HG03159 (cell line): ENCODE measurements at regions not wholly inside any gene's neighbourhood (a gene's known extent, or its start where the extent isn't known, plus 50 kb on each side); places are given as distances from the start of the nearest gene placed in this dataset.
A peak's percentile ranks its signal among the peaks of the same experiment; 100 is the strongest.

Source experiments
- ATAC-seq: cut with Tn5 transposase; IDR thresholded peaks from one replicate; pipeline ENCODE4 v1.9.1; 2021; ENCODE audit warnings: mild to moderate bottlenecking, moderate library complexity; ENCODE audit not compliant: unreplicated experiment

DNA sequence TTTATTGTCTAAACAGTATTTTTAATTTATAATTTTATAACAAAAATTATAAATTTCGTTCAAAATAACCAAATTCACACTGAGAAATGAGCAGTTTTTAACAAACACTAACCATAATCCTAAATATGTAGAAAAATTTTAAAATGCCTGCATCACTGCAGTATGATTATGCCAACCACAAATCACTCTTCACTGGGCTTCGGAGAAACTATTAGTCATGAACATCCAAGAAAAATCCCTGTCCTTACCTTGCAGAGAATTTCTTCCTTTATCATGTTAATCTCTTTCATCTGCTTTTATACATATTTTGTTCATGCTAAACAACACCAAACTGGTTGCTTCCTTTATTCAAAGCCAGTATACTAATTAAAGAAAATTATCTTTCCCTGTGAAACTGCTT lies 511.0 kb upstream of the ALCAM start:
- no peak for ATAC-seq

DNA sequence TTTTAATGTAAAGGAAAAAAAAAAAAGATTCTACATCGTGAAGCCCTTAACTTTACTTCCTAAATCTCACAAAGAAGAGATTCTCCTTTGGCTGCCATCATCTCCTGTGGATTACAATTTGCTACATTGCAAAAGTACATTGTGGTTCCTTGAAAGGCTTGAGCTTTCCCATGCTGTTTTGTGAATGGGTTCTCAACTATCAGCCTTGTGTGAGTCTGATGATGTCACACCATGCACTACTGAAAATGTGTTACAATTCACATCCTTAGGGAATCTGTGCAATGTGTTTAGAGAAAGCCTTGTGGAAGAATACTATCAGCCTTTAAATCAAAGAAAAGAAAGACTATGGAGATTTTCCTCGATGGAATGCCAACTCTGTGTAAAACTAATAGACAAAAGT lies 510.0 kb upstream of the ALCAM start:
- ATAC-seq = no peak

DNA sequence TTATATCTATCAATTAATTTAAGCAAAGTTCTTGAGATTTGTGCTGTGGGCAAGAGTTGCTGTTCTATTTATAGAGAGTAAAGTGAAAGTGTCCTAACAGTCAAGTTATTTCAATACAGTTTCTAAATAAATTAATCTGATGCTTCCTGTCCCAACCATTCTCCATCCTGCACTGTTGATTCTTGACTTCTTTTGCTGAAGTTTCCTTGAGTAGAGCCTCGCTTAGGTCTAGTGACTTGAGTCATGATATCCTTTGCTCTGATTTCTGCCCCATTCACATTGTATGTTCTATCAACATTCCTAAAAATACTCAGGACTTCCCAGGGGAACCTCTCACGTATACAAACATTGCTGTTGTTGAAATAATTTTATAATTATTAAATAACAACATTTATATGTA lies 498.4 kb upstream of the ALCAM start:
- no peak for ATAC-seq

GRCh38 chr3:104870276-104870675 lies 496.4 kb upstream of the ALCAM start:
- ATAC-seq = no peak

- ATAC-seq = no peak
Observed at GRCh38 chr3:104873331-104873730, 493.4 kb upstream of the ALCAM start.

GRCh38 chr3:104878395-104878794 lies 488.3 kb upstream of the ALCAM start:
- ATAC-seq = no peak

DNA sequence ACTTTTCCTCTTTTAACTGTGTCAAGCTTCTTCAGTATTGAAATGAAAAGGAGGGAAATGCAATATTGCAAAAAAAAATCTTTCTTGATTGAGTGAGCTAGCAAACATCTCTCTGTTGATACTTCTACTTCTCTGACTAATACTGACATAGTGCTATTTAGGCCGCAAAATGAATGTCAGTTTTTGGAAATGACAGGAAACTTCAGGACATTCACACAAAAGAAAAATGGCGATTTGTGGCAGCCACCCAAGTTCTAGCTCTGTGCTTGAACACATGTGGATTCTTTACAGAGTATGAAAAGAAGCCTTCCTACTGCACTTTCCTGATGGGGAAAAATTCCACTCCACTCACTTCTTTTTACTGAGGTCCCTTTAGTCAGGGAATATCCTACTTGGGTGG lies 486.8 kb upstream of the ALCAM start:
- ATAC-seq = no peak

- peak; percentile 59 for ATAC-seq
Observed at GRCh38 chr3:104885214-104885814, 481.4 kb upstream of the ALCAM start.

DNA sequence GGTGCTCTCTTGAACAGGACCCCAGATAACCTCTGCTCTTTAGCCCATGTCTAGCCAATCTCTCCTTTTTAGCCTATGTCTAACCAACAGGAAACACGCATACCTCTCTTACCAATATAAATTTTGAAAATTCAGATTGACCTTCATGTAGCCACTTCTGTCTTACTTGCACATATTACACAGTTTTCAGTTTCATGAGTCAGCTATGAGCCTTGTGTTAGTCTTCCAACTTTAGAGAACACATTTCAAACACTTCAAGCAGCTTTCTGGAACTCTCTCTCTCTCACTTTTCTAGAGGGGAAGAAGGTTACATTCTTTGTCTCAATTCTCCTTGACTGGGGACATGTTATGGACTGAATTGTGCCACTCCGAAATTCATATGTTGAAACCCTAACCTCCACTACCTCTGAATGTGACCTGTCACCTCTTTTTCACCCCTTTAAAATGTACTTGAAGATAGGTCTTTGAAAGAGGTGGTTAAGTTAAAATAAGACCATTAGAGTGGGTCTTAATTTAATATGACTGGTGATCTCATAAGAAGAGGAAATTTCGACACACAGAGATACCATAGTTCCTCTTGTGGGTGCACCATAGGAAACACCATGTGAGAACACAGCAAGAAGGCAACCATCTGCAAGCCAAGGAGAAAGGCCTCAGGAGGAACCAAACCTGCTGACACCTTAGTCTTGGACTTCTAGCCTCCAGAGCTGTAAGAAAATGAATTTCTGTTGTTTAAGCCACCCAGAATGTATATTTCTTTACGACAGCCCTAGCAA lies 480.3 kb upstream of the ALCAM start:
- no peak for ATAC-seq

DNA sequence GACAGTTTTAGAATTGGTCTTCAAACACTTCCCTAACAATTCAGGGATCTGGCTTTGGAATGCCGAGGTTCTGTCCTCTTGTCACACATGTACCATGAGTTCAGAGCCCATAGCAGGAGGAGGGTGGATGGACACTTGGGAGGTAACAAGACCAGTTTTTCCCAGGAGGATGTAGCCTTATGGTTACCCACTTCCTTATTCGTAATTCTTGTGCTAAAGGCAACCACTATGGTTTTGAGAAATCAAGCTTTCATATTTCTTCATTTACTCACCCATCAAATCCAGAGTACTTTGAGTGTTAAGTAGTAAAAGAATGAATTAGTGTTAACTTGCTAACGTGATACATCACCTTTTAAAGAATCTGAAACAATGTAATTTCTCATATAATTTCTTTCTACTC lies 479.6 kb upstream of the ALCAM start:
- no peak for ATAC-seq

GRCh38 chr3:104887619-104888018 lies 479.1 kb upstream of the ALCAM start:
- ATAC-seq = no peak

- no peak for ATAC-seq
Observed at GRCh38 chr3:104892044-104892443, 474.7 kb upstream of the ALCAM start.

DNA sequence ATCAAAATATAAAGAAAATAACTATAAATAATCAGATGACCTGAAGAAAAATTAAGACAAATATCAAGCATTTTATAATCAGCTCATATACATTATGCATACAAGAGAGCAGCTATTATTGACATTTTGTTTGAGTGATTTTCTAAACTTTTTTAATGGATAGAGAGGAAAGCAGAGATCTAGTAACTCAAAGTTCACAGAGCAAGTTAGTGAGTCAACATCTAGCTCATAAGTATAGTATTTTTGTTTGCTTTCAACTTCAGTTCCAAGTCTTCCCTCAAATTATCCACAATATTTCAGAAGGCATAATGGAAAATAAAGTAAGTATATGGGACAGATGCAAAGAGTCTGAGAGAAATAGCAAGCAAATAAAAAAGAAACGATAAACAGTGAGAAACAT lies 470.1 kb upstream of the ALCAM start:
- ATAC-seq = no peak

DNA sequence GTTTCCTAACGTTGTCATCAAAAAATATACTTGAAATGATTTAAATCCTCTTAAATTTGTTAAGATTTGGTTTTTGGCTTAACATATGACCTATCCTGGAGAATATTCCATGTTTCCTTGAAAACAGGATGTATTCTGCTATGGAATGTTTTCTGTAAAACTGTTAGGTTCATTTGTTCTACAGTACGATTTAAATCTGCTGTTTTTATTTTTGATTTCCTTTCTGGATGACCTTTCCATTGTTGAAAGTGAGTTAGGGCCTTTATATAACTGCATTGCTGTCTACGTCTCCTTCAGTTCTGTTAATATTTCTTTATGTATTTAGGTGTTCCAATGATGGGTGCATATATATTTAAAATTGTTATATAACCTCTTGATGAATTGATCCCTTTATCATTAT lies 465.3 kb upstream of the ALCAM start:
- ATAC-seq = no peak

DNA sequence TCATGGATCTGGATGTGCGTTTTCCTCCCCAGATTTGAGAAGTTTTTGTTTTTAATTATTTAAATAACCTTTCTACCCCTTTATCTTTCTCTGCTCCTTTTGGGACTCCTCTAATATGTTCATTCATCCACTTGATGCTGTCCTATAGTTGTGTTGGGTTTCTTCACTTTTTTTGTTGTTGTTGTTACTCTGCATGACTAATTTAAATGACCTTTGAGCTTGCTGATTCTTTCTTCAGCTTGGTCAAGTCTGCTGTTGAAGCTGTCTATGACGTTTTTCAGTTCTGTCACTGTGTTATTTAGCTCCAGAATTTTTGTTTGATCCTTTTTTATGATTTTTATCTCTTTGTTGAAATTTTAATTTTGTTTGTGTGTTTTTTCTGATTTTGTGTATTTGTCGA lies 463.6 kb upstream of the ALCAM start:
- no peak for ATAC-seq

GRCh38 chr3:104906001-104906639 lies 460.6 kb upstream of the ALCAM start:
- no peak for ATAC-seq

DNA sequence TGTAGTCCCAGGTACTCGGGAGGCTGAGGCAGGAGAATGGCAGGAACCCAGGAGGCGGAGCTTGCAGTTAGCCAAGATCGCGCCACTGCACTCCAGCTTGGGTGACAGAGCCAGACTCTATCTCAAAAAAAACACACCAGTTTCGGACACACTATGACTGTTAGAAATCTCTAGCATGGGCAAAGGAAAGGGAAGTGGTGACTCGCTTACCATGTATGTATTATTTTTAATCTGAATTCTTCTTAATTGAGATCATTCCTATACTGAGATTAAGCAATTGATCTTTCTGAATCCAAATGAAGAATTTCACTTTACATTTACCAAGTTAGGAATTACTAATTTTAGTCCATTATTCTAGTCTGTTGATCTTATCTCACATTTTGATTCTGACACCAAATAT lies 459.2 kb upstream of the ALCAM start:
- ATAC-seq = no peak

GRCh38 chr3:104908761-104909160 lies 457.9 kb upstream of the ALCAM start:
- ATAC-seq = no peak

DNA sequence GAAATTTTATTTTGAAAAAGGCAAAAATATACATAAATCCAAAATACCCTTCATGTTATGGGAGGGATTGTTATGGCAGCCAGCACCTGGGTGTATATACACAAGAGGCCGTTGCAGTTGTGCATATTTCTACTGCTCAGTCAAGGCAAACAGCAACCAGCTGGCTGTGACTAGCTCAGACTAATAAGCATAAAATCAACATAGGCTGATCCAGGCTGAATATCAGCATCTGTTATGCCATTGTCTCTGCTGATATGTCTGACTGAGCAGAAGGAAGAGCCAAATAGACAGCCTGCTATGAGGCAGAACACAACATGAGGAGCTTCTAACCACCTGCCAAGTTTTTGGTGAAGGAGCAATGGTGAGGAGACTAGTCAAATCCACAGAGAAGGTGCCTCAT lies 457.5 kb upstream of the ALCAM start:
- no peak for ATAC-seq

DNA sequence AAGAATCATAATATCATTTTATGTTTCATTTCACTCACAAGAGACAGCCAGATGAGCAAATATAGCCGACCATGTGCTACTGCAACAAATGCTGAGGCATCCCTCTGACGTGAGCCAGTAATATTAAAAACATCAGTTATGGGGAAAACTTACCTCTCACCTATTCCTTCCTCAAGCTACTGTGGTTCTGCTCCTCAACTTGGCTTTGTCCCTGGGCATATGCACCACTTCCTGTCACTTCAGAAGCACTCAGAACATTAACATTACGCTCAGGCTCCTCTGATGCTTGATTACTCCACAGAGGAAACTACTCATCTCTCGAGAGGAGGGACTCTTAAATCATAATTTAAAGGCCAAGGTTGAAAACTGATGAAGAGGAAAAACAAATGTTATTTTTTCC lies 457.0 kb upstream of the ALCAM start:
- ATAC-seq = no peak

GRCh38 chr3:104911376-104911775 lies 455.3 kb upstream of the ALCAM start:
- ATAC-seq = no peak

- no peak for ATAC-seq
Observed at GRCh38 chr3:104916971-104917370, 449.7 kb upstream of the ALCAM start.
